ENCODE measurements at regions not wholly inside any gene's neighbourhood (a gene's known extent, or its start where the extent isn't known, plus 50 kb on each side); places are given as distances from the start of the nearest gene placed in this dataset.

GRCh38 chr12:84604551-84604950, 308.0 kb downstream of the SLC6A15 start:
- TF ChIP-seq HOXB13 (CRISPR knock-in tag; IDR thresholded peaks at IDR 0.05; ENCODE audit: low read depth): no peak
- TF ChIP-seq RNF2 (IDR thresholded peaks at IDR 0.05; ENCODE audit: borderline replicate concordance, low read depth): no peak
- no peak for TF ChIP-seq POLR2A (IDR thresholded peaks at IDR 0.05; ENCODE audit: low read length)
- no peak for TF ChIP-seq CHD2 (IDR thresholded peaks at IDR 0.05; ENCODE audit: low read length, partially characterized antibody)
- TF ChIP-seq ZFP36 (IDR thresholded peaks at IDR 0.05; ENCODE audit: borderline replicate concordance, partially characterized antibody): no peak
- TF ChIP-seq SMC3 (IDR thresholded peaks at IDR 0.05): no peak
- no peak for TF ChIP-seq JUN (IDR thresholded peaks at IDR 0.05)
- TF ChIP-seq RARB (CRISPR knock-in tag; IDR thresholded peaks at IDR 0.05): no peak
- TF ChIP-seq HDAC2 (IDR thresholded peaks at IDR 0.05): no peak
- Histone ChIP-seq H3K9me3 (no peaks in the 10 kb centered on the region), H3K27ac (no peak overlapping the region), H3K4me1 (no peaks in the 10 kb centered on the region), H3K4me3 (no peak overlapping the region), H3K4me2 (no peak overlapping the region)
- DNase-seq (ENCODE audit: low read depth in 1 of 2, low spot score in 1 of 2) (no peak), ATAC-seq (no peak), FAIRE-seq (no peak)
- POLR2A ChIA-PET: no interaction called here
- CTCF ChIA-PET: interaction anchor here (0.6 kb wide), 1 partner anchor 1248 kb away, joined by 3 read pairs; no protein-coding TSS in a partner anchor

- TF ChIP-seq GATA3 (IDR thresholded peaks at IDR 0.05; ENCODE audit: borderline replicate concordance) (no peak), POLR2A (IDR thresholded peaks at IDR 0.05; ENCODE audit: low read length) (no peak), KDM1A (IDR thresholded peaks at IDR 0.05; ENCODE audit: low read depth) (no peak), HOXB5 (CRISPR knock-in tag; IDR thresholded peaks at IDR 0.05) (no peak), ZNF302 (CRISPR knock-in tag; IDR thresholded peaks at IDR 0.05) (no peak), JUN (IDR thresholded peaks at IDR 0.05) (no peak)
- ATAC-seq: no peak
- Histone ChIP-seq H3K4me2 (no peak overlapping the region), H3K4me3 (no peak overlapping the region), H3K27ac (no peak overlapping the region), H3K9me3 (no peaks in the 10 kb centered on the region), H3K4me1 (no peaks in the 10 kb centered on the region)
- POLR2A ChIA-PET: no interaction called here
- DNase-seq (ENCODE audit: low read depth in 1 of 2, low spot score in 1 of 2): no peak
- WGBS (ENCODE audit: missing lambda C conversion rate): 31% methylated on average over 2 of the region's 2 CpGs
- FAIRE-seq: no peak
- CTCF ChIA-PET: interaction anchor here (0.6 kb wide), 1 partner anchor 1247 kb away, joined by 3 read pairs; no protein-coding TSS in a partner anchor
Observed at GRCh38 chr12:84603484-84604248, 308.9 kb downstream of the SLC6A15 start.

GRCh38 chr12:84601483-84601882, 311.1 kb downstream of the SLC6A15 start:
- 13% methylated on average over 3 of the region's 3 CpGs for WGBS (ENCODE audit: missing lambda C conversion rate)
- H3K9me3 ChIP-seq: no peaks in the 10 kb centered on the region
- ChIA-PET POLR2A (no interaction called here), CTCF (no interaction called here)
- TF ChIP-seq FOSL2 (IDR thresholded peaks at IDR 0.05) (no peak), FOSL2 (CRISPR knock-in tag; IDR thresholded peaks at IDR 0.05) (no peak), SMC3 (IDR thresholded peaks at IDR 0.05) (no peak), POLR2AphosphoS2 (conservative IDR thresholded peaks at IDR 0.05; ENCODE audit: low read length) (no peak), RCOR1 (IDR thresholded peaks at IDR 0.05; ENCODE audit: low read depth, low read length) (no peak), HEYL (CRISPR knock-in tag; IDR thresholded peaks at IDR 0.05) (no peak), ZNF302 (CRISPR knock-in tag; IDR thresholded peaks at IDR 0.05) (no peak), ELK1 (IDR thresholded peaks at IDR 0.05; ENCODE audit: low read depth, low read length) (no peak), MAZ (IDR thresholded peaks at IDR 0.05; ENCODE audit: borderline replicate concordance, low read depth, low read length) (no peak), HDAC2 (IDR thresholded peaks at IDR 0.05) (no peak), EHF (CRISPR knock-in tag; IDR thresholded peaks at IDR 0.05) (no peak), ZFP36 (IDR thresholded peaks at IDR 0.05; ENCODE audit: borderline replicate concordance, partially characterized antibody) (no peak), BCL3 (IDR thresholded peaks at IDR 0.05) (no peak), NPAS2 (CRISPR knock-in tag; IDR thresholded peaks at IDR 0.05; ENCODE audit: borderline replicate concordance) (no peak)
- no peak overlapping the region for H3K4me3 ChIP-seq
- no peak overlapping the region for H3K27ac ChIP-seq
- no peak overlapping the region for H3K4me2 ChIP-seq
- H3K4me1 ChIP-seq: no peaks in the 10 kb centered on the region
- FAIRE-seq (no peak), DNase-seq (ENCODE audit: low read depth in 1 of 2, low spot score in 1 of 2) (no peak), ATAC-seq (no peak)

Data from A549 (cell line).